H9 (cell line): ENCODE measurements at regions not wholly inside any gene's neighbourhood (a gene's known extent, or its start where the extent isn't known, plus 50 kb on each side); places are given as distances from the start of the nearest gene placed in this dataset.

Experiments
- DNase-seq: peaks from one replicate; pipeline ENCODE4 v3.0.0-alpha.2; 2017
- H2AFZ ChIP-seq: one replicate; pipeline ENCODE4 v1.6.1; 2013; ENCODE audit warnings: mild to moderate bottlenecking, low read length, control low read depth, moderate library complexity
- H2AK5ac ChIP-seq: 2 replicates; pipeline ENCODE4 v1.6.1; 2013; ENCODE audit warnings: low read length, control low read depth, mixed read lengths; ENCODE audit not compliant: insufficient read length
- H2BK120ac ChIP-seq: one replicate; pipeline ENCODE4 v1.6.1; 2013; ENCODE audit warnings: low read depth, mild to moderate bottlenecking, low read length, control low read depth, inconsistent platforms; ENCODE audit not compliant: poor library complexity, severe bottlenecking
- H2BK12ac ChIP-seq: 2 replicates; pipeline ENCODE4 v1.6.1; 2013; ENCODE audit warnings: low read length, control low read depth, mixed read lengths, low read depth; ENCODE audit not compliant: insufficient read length
- H2BK15ac ChIP-seq: 2 replicates; pipeline ENCODE4 v1.6.1; 2013; ENCODE audit warnings: low read depth, low read length, control low read depth
- H2BK20ac ChIP-seq: one replicate; pipeline ENCODE4 v1.6.1; 2013; ENCODE audit warnings: low read depth, mild to moderate bottlenecking, low read length, control low read depth, inconsistent platforms; ENCODE audit not compliant: poor library complexity, severe bottlenecking
- H2BK5ac ChIP-seq: 2 replicates; pipeline ENCODE4 v1.6.1; 2013; ENCODE audit warnings: low read length, control low read depth, mixed read lengths; ENCODE audit not compliant: insufficient read length
- H3K14ac ChIP-seq: 2 replicates; pipeline ENCODE4 v1.6.1; 2013; ENCODE audit warnings: low read length, control low read depth; ENCODE audit not compliant: insufficient read depth
- H3K18ac ChIP-seq: 2 replicates; pipeline ENCODE4 v1.6.1; 2013; ENCODE audit warnings: low read depth, mild to moderate bottlenecking, mixed read lengths, low read length, control low read depth; ENCODE audit not compliant: insufficient read length
- H3K23ac ChIP-seq: 2 replicates; pipeline ENCODE4 v1.6.1; 2013; ENCODE audit warnings: low read length, control low read depth, mixed read lengths, low read depth; ENCODE audit not compliant: insufficient read length
- H3K23me2 ChIP-seq: 2 replicates; pipeline ENCODE4 v1.6.1; 2013; ENCODE audit warnings: low read depth, mild to moderate bottlenecking, mixed read lengths, low read length, control low read depth; ENCODE audit not compliant: insufficient read length, poor library complexity, severe bottlenecking
- H3K27ac ChIP-seq: 2 replicates; pipeline ENCODE4 v1.5.1; 2013; ENCODE audit warnings: low read length, control low read depth, mixed read lengths, low read depth; ENCODE audit not compliant: insufficient read length
- H3K27me3 ChIP-seq: 2 replicates; pipeline ENCODE4 v1.6.1; 2013; ENCODE audit warnings: low read length, control low read depth, inconsistent platforms; ENCODE audit not compliant: insufficient read depth
- H3K4ac ChIP-seq: 2 replicates; pipeline ENCODE4 v1.6.1; 2013; ENCODE audit warnings: low read depth, mild to moderate bottlenecking, control low read depth, inconsistent platforms, low read length, moderate library complexity
- H3K4me1 ChIP-seq: 2 replicates; pipeline ENCODE4 v1.6.1; 2013; ENCODE audit warnings: low read length, control low read depth, inconsistent platforms; ENCODE audit not compliant: insufficient read depth
- H3K4me2 ChIP-seq: 2 replicates; pipeline ENCODE4 v1.6.1; 2013; ENCODE audit warnings: low read length, control low read depth, mixed read lengths; ENCODE audit not compliant: insufficient read length, insufficient read depth
- H3K56ac ChIP-seq: 2 replicates; pipeline ENCODE4 v1.6.1; 2013; ENCODE audit warnings: low read depth, mild to moderate bottlenecking, mixed read lengths, low read length, control low read depth; ENCODE audit not compliant: insufficient read length
- H3K79me1 ChIP-seq: 2 replicates; pipeline ENCODE4 v1.6.1; 2013; ENCODE audit warnings: low read depth, mild to moderate bottlenecking, moderate library complexity, low read length, control low read depth, inconsistent platforms; ENCODE audit not compliant: insufficient read depth, poor library complexity, severe bottlenecking
- H3K79me2 ChIP-seq: 2 replicates; pipeline ENCODE4 v1.6.1; 2013; ENCODE audit warnings: low read length, control low read depth, inconsistent platforms; ENCODE audit not compliant: insufficient read depth
- H3K9ac ChIP-seq: 2 replicates; pipeline ENCODE4 v1.6.1; 2013; ENCODE audit warnings: low read length, control low read depth, mixed read lengths; ENCODE audit not compliant: insufficient read length; ENCODE audit errors: extremely low read depth
- H3K9me3 ChIP-seq: one replicate; pipeline ENCODE4 v1.6.1; 2013; ENCODE audit warnings: low read depth, low read length, inconsistent platforms; ENCODE audit not compliant: control insufficient read depth
- H3T11ph ChIP-seq: one replicate; pipeline ENCODE4 v1.6.1; 2013; ENCODE audit warnings: mild to moderate bottlenecking, low read length, control low read depth, inconsistent platforms
- H4K20me1 ChIP-seq: one replicate; pipeline ENCODE4 v1.6.1; 2013; ENCODE audit not compliant: control insufficient read depth, insufficient read length, insufficient read depth
- H4K5ac ChIP-seq: 2 replicates; pipeline ENCODE4 v1.6.1; 2013; ENCODE audit warnings: low read depth, mild to moderate bottlenecking, mixed read lengths, low read length, control low read depth; ENCODE audit not compliant: insufficient read length
- H4K8ac ChIP-seq: replicated peaks from 2 replicates; pipeline ENCODE4 v1.6.1; 2013; ENCODE audit warnings: low read length, control low read depth, mixed read lengths, low read depth; ENCODE audit not compliant: insufficient read length
- H4K91ac ChIP-seq: 2 replicates; pipeline ENCODE4 v1.6.1; 2013; ENCODE audit warnings: low read depth, mild to moderate bottlenecking, moderate library complexity, mixed read lengths, low read length, control low read depth; ENCODE audit not compliant: insufficient read length
- H3K27ac Mint-ChIP-seq, 3 experiments: 2 replicates in 2 of 3; 3 replicates in 1 of 3; pipeline ENCODE4 v1.8.0; 2020 to 2021; ENCODE audit warnings: mixed read lengths in 3 of 3, mild to moderate bottlenecking in 1 of 3, moderate library complexity in 1 of 3
- H3K27me3 Mint-ChIP-seq: 2 replicates; pipeline ENCODE4 v1.8.0; 2021; ENCODE audit warnings: low read depth, mild to moderate bottlenecking, moderate library complexity, mixed read lengths
- H3K36me3 Mint-ChIP-seq, 3 experiments: 2 replicates in 2 of 3; 3 replicates in 1 of 3; pipeline ENCODE4 v1.8.0; 2020 to 2021; ENCODE audit warnings: low read depth in 3 of 3, mixed read lengths in 3 of 3; ENCODE audit not compliant: insufficient read depth in 1 of 3
- H3K4me1 Mint-ChIP-seq, 2 experiments: 2 replicates each; pipeline ENCODE4 v1.8.0; 2020; ENCODE audit warnings: mixed read lengths in 2 of 2
- H3K4me3 Mint-ChIP-seq, 2 experiments: 2 replicates in 1 of 2; 3 replicates in 1 of 2; pipeline ENCODE4 v1.8.0; 2020 to 2021; ENCODE audit warnings: mild to moderate bottlenecking in 2 of 2, mixed read lengths in 2 of 2, moderate library complexity in 1 of 2
- H3K9me3 Mint-ChIP-seq, 2 experiments: 2 replicates in 1 of 2; 3 replicates in 1 of 2; pipeline ENCODE4 v1.8.0; 2020; ENCODE audit warnings: mild to moderate bottlenecking in 2 of 2, mixed read lengths in 2 of 2, moderate library complexity in 1 of 2
- CTCF ChIP-seq: fragments of 200-600 bp; sonication (generic); conservative IDR thresholded peaks from 3 replicates; pipeline ENCODE4 v1.8.0; 2021; ENCODE audit warnings: antibody characterized with exemption, mild to moderate bottlenecking
- WGBS: extraction: QIAGEN DNeasy Blood & Tissue Kit; methylation state at CpG from one replicate; pipeline ENCODE4 v1.1.7; 2013; ENCODE audit warnings: missing lambda C conversion rate, low lambda C conversion rate, mixed read lengths; ENCODE audit not compliant: insufficient read length; ENCODE audit errors: extremely low coverage; 5-methylcytosine and 5-hydroxymethylcytosine counted together

GRCh38 chr17:37842401-37842800 lies 81.8 kb upstream of the TBC1D3K start:
- Histone ChIP-seq H3K27ac (no peak overlapping the region), H3K9me3 (no peaks in the 10 kb centered on the region), H2AFZ (no peak overlapping the region), H2BK12ac (no peak overlapping the region), H4K5ac (no peak overlapping the region), H3T11ph (no peak overlapping the region), H4K8ac (no peak overlapping the region), H3K4ac (no peak overlapping the region), H3K27me3 (no peaks in the 10 kb centered on the region), H2BK5ac (no peak overlapping the region), H2BK15ac (no peak overlapping the region), H3K14ac (no peak overlapping the region), H3K4me2 (no peak overlapping the region), H4K20me1 (no peaks in the 10 kb centered on the region), H3K23ac (no peak overlapping the region), H3K4me1 (no peaks in the 10 kb centered on the region), H3K79me2 (no peaks in the 10 kb centered on the region), H2BK120ac (no peak overlapping the region), H3K18ac (no peak overlapping the region), H2AK5ac (no peak overlapping the region), H3K23me2 (no peaks in the 10 kb centered on the region), H2BK20ac (no peak overlapping the region), H3K9ac (no peak overlapping the region), H3K56ac (no peak overlapping the region), H4K91ac (no peak overlapping the region), H3K79me1 (no peaks in the 10 kb centered on the region)
- no peak for TF ChIP-seq CTCF
- DNase-seq: no peak
- WGBS: no CpG with 5 or more reads among the region's 8 CpGs
- Mint-ChIP-seq H3K4me3 (no peak overlapping the region), H3K27me3 (peaks cover 8% of the 10 kb centered on the region), H3K27ac (no peak overlapping the region), H3K4me1 (peaks cover 2% of the 10 kb centered on the region in 2 experiments; a peak in 3 of 4 replicates), H3K36me3 (no peaks in the 10 kb centered on the region), H3K9me3 (no peaks in the 10 kb centered on the region)
